AG10803 (cell line): ENCODE measurements at regions not wholly inside any gene's neighbourhood (a gene's known extent, or its start where the extent isn't known, plus 50 kb on each side); places are given as distances from the start of the nearest gene placed in this dataset.

Experiments used
- DNase-seq: peaks from one replicate; pipeline ENCODE4 v3.0.0; 2010; ENCODE audit warnings: low read depth
- H3K4me3 ChIP-seq: 2 replicates; pipeline ENCODE4 v1.5.1; 2011; ENCODE audit warnings: mild to moderate bottlenecking, low read length, control low read depth
- CTCF ChIP-seq: conservative IDR thresholded peaks from 2 replicates; pipeline ENCODE4 v1.5.1; 2011; ENCODE audit warnings: mild to moderate bottlenecking, low read length, control low read depth, inconsistent platforms

GRCh38 chrY:8386053-8386452, 951.2 kb upstream of the TSPY4 start:
- TF ChIP-seq CTCF: no peak
- H3K4me3 ChIP-seq: no peak overlapping the region
- no peak for DNase-seq

GRCh38 chrY:8388512-8388911, 948.8 kb upstream of the TSPY4 start:
- DNase-seq: no peak
- H3K4me3 ChIP-seq: no peak overlapping the region
- TF ChIP-seq CTCF: no peak

GRCh38 chrY:8390310-8390709, 947.0 kb upstream of the TSPY4 start:
- no peak for TF ChIP-seq CTCF
- H3K4me3 ChIP-seq: no peak overlapping the region

GRCh38 chrY:8393246-8393645, 944.0 kb upstream of the TSPY4 start:
- no peak for TF ChIP-seq CTCF
- DNase-seq: no peak
- H3K4me3 ChIP-seq: no peak overlapping the region

More at GRCh38 chrY:8390310-8390709, 947.0 kb upstream of the TSPY4 start:
- no peak for DNase-seq

- no peak for DNase-seq
- TF ChIP-seq CTCF: no peak
- no peak overlapping the region for H3K4me3 ChIP-seq
Measured at GRCh38 chrY:8422906-8423305, 914.4 kb upstream of the TSPY4 start.

GRCh38 chrY:8426433-8426832, 910.8 kb upstream of the TSPY4 start:
- no peak for DNase-seq
- TF ChIP-seq CTCF: no peak
- no peak overlapping the region for H3K4me3 ChIP-seq

- TF ChIP-seq CTCF: no peak
- no peak overlapping the region for H3K4me3 ChIP-seq
- DNase-seq: no peak
Measured at GRCh38 chrY:8437510-8437909, 899.8 kb upstream of the TSPY4 start.
